GM23338 (cell line): ENCODE measurements at regions not wholly inside any gene's neighbourhood (a gene's known extent, or its start where the extent isn't known, plus 50 kb on each side); places are given as distances from the start of the nearest gene placed in this dataset.

Experiments used
- ATAC-seq: fragments of 200-7000 bp; cut with Tn5 transposase; 3 replicates; pipeline ENCODE4 v1.9.1; 2020
- DNase-seq: peaks from one replicate; pipeline ENCODE4 v3.0.0-alpha.2; 2015; ENCODE audit warnings: low spot score
- H2AFZ ChIP-seq: fragments of 200-600 bp; sonication (generic); 2 replicates; pipeline ENCODE4 v1.8.0; 2016; ENCODE audit warnings: antibody characterized with exemption, mild to moderate bottlenecking, moderate library complexity
- H3F3A ChIP-seq: fragments of 200-600 bp; sonication (generic); replicated peaks from 2 replicates; pipeline ENCODE4 v1.8.0; 2017; ENCODE audit warnings: antibody characterized with exemption, mixed run types, low read depth
- H3K27ac ChIP-seq: fragments of 200-600 bp; sonication (generic); 2 replicates; pipeline ENCODE4 v1.6.1; 2016; ENCODE audit warnings: low read depth
- H3K27me3 ChIP-seq: fragments of 200-600 bp; sonication (generic); 2 replicates; pipeline ENCODE4 v1.8.0; 2016; ENCODE audit warnings: mild to moderate bottlenecking, mixed run types, moderate library complexity; ENCODE audit not compliant: insufficient read depth
- H3K36me3 ChIP-seq: fragments of 200-600 bp; sonication (generic); 2 replicates; pipeline ENCODE4 v1.8.0; 2016; ENCODE audit warnings: mild to moderate bottlenecking; ENCODE audit not compliant: insufficient read depth
- H3K4me1 ChIP-seq: fragments of 200-600 bp; sonication (generic); 2 replicates; pipeline ENCODE4 v1.8.0; 2016; ENCODE audit warnings: mild to moderate bottlenecking, moderate library complexity; ENCODE audit not compliant: insufficient read depth
- H3K4me2 ChIP-seq: fragments of 200-600 bp; sonication (generic); 2 replicates; pipeline ENCODE4 v1.7.1; 2017; ENCODE audit warnings: mixed run types
- H3K4me3 ChIP-seq: fragments of 200-600 bp; sonication (generic); 2 replicates; pipeline ENCODE4 v1.6.1; 2016; ENCODE audit warnings: mixed run types
- H3K79me2 ChIP-seq: fragments of 200-600 bp; sonication (generic); replicated peaks from 2 replicates; pipeline ENCODE4 v1.8.0; 2017; ENCODE audit warnings: mild to moderate bottlenecking; ENCODE audit not compliant: insufficient read depth
- H3K9me2 ChIP-seq: fragments of 200-600 bp; sonication (generic); 2 replicates; pipeline ENCODE4 v1.8.0; 2017; ENCODE audit not compliant: insufficient read depth
- H4K20me1 ChIP-seq: fragments of 200-600 bp; sonication (generic); replicated peaks from 2 replicates; pipeline ENCODE4 v1.8.0; 2017; ENCODE audit warnings: mild to moderate bottlenecking; ENCODE audit not compliant: insufficient read depth
- H3K27ac Mint-ChIP-seq: 2 replicates; pipeline ENCODE4 v1.8.0; 2020; ENCODE audit warnings: inconsistent platforms, mild to moderate bottlenecking, moderate library complexity, mixed read lengths
- H3K27me3 Mint-ChIP-seq: 3 replicates; pipeline ENCODE4 v1.8.0; 2022; ENCODE audit warnings: low read depth, mild to moderate bottlenecking, moderate library complexity, mixed read lengths, inconsistent platforms; ENCODE audit not compliant: insufficient read depth, poor library complexity
- H3K36me3 Mint-ChIP-seq: 3 replicates; pipeline ENCODE4 v1.8.0; 2021; ENCODE audit warnings: low read depth, mild to moderate bottlenecking, inconsistent platforms, moderate library complexity, mixed read lengths
- H3K4me1 Mint-ChIP-seq: 3 replicates; pipeline ENCODE4 v1.8.0; 2020; ENCODE audit warnings: mild to moderate bottlenecking, inconsistent platforms, mixed read lengths
- H3K4me3 Mint-ChIP-seq: 3 replicates; pipeline ENCODE4 v1.8.0; 2021; ENCODE audit warnings: moderate library complexity, mild to moderate bottlenecking, inconsistent platforms, mixed read lengths
- H3K9me3 Mint-ChIP-seq: 3 replicates; pipeline ENCODE4 v1.8.0; 2020; ENCODE audit warnings: moderate library complexity, mild to moderate bottlenecking, inconsistent platforms, mixed read lengths
- EZH2phosphoT487 ChIP-seq: fragments of 200-600 bp; sonication (generic); IDR thresholded peaks from one replicate; pipeline ENCODE4 v1.8.1; 2018; ENCODE audit warnings: antibody characterized with exemption; ENCODE audit not compliant: unreplicated experiment
- JUNB ChIP-seq: IDR thresholded peaks from one replicate; pipeline ENCODE4 v1.6.1; 2016; ENCODE audit warnings: antibody characterized with exemption; ENCODE audit not compliant: unreplicated experiment
- NANOG ChIP-seq: IDR thresholded peaks from 2 replicates; pipeline ENCODE4 v1.6.1; 2016; ENCODE audit warnings: antibody characterized with exemption, borderline replicate concordance
- POLR2AphosphoS5 ChIP-seq: IDR thresholded peaks from 2 replicates; pipeline ENCODE4 v1.6.1; 2016; ENCODE audit warnings: antibody characterized with exemption, low read depth
- REST ChIP-seq: IDR thresholded peaks from one replicate; pipeline ENCODE4 v1.6.1; 2018; ENCODE audit warnings: antibody characterized with exemption; ENCODE audit not compliant: unreplicated experiment
- TF ChIP-seq, protein P1 (sequence below): fragments of 250-450 bp; sonication (Bioruptor Pico); IDR thresholded peaks from 2 replicates; pipeline ENCODE4 v1.5.0; 2020; ENCODE audit warnings: mild to moderate bottlenecking, moderate library complexity

DNA sequence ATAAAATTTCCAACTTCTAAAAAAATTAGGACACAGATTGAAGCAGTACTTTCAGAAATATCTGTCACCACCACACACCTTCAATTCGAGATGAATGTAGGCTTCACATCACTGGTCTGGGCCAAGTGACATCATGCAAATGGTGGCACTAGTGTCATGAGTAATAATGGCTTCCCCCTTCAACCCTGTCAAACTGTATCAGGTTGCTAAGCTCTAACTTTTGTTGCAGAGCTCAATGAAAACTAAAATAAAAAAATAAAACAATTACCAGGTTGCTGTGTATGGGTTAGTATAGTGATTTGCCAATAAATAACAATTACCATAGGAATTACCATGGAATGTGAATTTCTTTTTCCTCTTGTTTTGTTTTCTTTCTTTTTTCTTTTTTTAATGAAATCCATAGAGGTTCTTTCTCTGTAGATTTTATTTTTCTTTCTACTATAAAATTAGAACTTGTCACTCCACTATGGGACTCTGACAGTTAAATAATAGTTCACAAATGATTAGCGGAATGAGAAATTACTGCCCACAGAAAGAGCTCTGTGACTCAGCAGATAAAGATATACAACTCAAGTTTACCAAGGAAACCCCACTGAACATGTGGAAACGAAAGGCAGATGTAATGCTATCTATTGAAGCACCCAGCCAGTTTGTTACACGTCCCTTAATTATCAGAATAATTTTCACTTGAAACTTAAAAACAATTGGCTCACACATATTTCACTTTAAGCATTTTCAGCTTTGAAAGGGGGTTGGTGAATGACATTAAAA, 783.8 kb upstream of the WWC1 start:
- Histone ChIP-seq H3K4me2 (no peak overlapping the region), H3F3A (no peaks in the 10 kb centered on the region), H3K79me2 (no peaks in the 10 kb centered on the region), H2AFZ (no peak overlapping the region), H3K4me1 (peaks cover 19% of the 10 kb centered on the region), H3K27me3 (no peaks in the 10 kb centered on the region), H4K20me1 (no peaks in the 10 kb centered on the region), H3K36me3 (no peaks in the 10 kb centered on the region), H3K4me3 (no peak overlapping the region), H3K9me2 (no peaks in the 10 kb centered on the region), H3K27ac (no peak overlapping the region)
- Mint-ChIP-seq H3K4me3 (no peak overlapping the region), H3K9me3 (no peaks in the 10 kb centered on the region), H3K36me3 (no peaks in the 10 kb centered on the region), H3K27me3 (peaks cover 1% of the 10 kb centered on the region), H3K27ac (peak overlapping the region; percentile 59), H3K4me1 (peaks cover 29% of the 10 kb centered on the region; the same call in 2 of the 3 replicates)
- DNase-seq (no peak), ATAC-seq (no peak)
- TF ChIP-seq, protein P1, sequence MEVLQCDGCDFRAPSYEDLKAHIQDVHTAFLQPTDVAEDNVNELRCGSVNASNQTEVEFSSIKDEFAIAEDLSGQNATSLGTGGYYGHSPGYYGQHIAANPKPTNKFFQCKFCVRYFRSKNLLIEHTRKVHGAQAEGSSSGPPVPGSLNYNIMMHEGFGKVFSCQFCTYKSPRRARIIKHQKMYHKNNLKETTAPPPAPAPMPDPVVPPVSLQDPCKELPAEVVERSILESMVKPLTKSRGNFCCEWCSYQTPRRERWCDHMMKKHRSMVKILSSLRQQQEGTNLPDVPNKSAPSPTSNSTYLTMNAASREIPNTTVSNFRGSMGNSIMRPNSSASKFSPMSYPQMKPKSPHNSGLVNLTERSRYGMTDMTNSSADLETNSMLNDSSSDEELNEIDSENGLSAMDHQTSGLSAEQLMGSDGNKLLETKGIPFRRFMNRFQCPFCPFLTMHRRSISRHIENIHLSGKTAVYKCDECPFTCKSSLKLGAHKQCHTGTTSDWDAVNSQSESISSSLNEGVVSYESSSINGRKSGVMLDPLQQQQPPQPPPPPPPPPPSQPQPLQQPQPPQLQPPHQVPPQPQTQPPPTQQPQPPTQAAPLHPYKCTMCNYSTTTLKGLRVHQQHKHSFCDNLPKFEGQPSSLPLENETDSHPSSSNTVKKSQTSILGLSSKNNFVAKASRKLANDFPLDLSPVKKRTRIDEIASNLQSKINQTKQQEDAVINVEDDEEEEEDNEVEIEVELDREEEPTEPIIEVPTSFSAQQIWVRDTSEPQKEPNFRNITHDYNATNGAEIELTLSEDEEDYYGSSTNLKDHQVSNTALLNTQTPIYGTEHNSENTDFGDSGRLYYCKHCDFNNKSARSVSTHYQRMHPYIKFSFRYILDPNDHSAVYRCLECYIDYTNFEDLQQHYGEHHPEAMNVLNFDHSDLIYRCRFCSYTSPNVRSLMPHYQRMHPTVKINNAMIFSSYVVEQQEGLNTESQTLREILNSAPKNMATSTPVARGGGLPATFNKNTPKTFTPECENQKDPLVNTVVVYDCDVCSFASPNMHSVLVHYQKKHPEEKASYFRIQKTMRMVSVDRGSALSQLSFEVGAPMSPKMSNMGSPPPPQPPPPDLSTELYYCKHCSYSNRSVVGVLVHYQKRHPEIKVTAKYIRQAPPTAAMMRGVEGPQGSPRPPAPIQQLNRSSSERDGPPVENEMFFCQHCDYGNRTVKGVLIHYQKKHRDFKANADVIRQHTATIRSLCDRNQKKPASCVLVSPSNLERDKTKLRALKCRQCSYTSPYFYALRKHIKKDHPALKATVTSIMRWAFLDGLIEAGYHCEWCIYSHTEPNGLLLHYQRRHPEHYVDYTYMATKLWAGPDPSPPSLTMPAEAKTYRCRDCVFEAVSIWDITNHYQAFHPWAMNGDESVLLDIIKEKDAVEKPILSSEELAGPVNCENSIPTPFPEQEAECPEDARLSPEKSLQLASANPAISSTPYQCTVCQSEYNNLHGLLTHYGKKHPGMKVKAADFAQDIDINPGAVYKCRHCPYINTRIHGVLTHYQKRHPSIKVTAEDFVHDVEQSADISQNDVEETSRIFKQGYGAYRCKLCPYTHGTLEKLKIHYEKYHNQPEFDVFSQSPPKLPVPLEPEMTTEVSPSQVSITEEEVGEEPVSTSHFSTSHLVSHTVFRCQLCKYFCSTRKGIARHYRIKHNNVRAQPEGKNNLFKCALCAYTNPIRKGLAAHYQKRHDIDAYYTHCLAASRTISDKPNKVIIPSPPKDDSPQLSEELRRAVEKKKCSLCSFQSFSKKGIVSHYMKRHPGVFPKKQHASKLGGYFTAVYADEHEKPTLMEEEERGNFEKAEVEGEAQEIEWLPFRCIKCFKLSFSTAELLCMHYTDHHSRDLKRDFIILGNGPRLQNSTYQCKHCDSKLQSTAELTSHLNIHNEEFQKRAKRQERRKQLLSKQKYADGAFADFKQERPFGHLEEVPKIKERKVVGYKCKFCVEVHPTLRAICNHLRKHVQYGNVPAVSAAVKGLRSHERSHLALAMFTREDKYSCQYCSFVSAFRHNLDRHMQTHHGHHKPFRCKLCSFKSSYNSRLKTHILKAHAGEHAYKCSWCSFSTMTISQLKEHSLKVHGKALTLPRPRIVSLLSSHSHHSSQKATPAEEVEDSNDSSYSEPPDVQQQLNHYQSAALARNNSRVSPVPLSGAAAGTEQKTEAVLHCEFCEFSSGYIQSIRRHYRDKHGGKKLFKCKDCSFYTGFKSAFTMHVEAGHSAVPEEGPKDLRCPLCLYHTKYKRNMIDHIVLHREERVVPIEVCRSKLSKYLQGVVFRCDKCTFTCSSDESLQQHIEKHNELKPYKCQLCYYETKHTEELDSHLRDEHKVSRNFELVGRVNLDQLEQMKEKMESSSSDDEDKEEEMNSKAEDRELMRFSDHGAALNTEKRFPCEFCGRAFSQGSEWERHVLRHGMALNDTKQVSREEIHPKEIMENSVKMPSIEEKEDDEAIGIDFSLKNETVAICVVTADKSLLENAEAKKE, result no peak
- no peak for TF ChIP-seq NANOG
- TF ChIP-seq EZH2phosphoT487, result no peak

DNA sequence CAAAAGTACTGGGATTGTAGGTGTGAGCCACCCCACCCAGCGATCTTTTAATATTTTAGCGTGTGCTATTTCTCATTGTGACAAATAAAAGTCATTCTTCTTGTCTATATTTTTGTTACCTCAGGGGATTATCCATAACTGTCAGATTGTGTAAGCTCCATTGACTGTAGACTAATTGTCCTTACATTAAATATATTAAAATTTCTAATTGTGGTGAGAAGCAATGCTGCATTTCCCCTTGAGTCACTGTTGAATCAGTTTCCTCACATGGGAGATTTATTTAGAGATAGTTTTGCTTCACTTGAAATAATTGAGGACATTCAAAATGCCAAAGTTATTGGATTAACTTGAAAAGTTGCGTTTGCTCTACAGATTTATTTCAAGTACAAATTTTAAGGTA, 782.4 kb upstream of the WWC1 start:
- Histone ChIP-seq H3K4me3 (no peak overlapping the region), H3K9me2 (no peaks in the 10 kb centered on the region), H3K27ac (no peak overlapping the region), H3F3A (no peaks in the 10 kb centered on the region), H4K20me1 (no peaks in the 10 kb centered on the region), H3K4me2 (no peak overlapping the region), H3K36me3 (no peaks in the 10 kb centered on the region), H3K4me1 (peaks cover 26% of the 10 kb centered on the region), H2AFZ (no peak overlapping the region), H3K79me2 (no peaks in the 10 kb centered on the region), H3K27me3 (no peaks in the 10 kb centered on the region)
- Mint-ChIP-seq H3K9me3 (no peaks in the 10 kb centered on the region), H3K27me3 (peaks cover 1% of the 10 kb centered on the region), H3K27ac (no peak overlapping the region), H3K4me3 (no peak overlapping the region), H3K4me1 (peaks cover 42% of the 10 kb centered on the region), H3K36me3 (no peaks in the 10 kb centered on the region)
- DNase-seq, result no peak
- no peak for ATAC-seq
- no peak for TF ChIP-seq NANOG
- TF ChIP-seq EZH2phosphoT487, result no peak
- TF ChIP-seq JUNB, result no peak
- TF ChIP-seq REST, result no peak
- no peak for TF ChIP-seq POLR2AphosphoS5
